HCT116 (cell line): ENCODE measurements at regions not wholly inside any gene's neighbourhood (a gene's known extent, or its start where the extent isn't known, plus 50 kb on each side); places are given as distances from the start of the nearest gene placed in this dataset.

Experiments
- ATAC-seq: fragments of 200-7000 bp; cut with Tn5 transposase; 2 replicates; pipeline ENCODE4 v1.9.1; 2020; ENCODE audit warnings: mild to moderate bottlenecking, moderate library complexity
- BruUV-seq: library from RNA; stranded (reverse); fragments of 400-500 nt; replicated peaks from 2 replicates; lab custom pipeline; 2021; lab: Mats Ljungman, UMichigan
- CTCF ChIA-PET: fragments of 300-600 bp; sonication (Branson Sonifier 250); formaldehyde crosslinking; loops from one replicate; lab custom pipeline; 2021; ENCODE audit warnings: antibody characterized with exemption; lab: Charles Lee
- POLR2A ChIA-PET: fragments of 300-600, 350-600 bp; sonication (Branson Sonifier 250); formaldehyde crosslinking; loops from one replicate; lab custom pipeline; 2021; ENCODE audit warnings: antibody characterized with exemption; lab: Charles Lee
- RAD21 ChIA-PET, 2 experiments: fragments of 300-600 bp; sonication (Branson Sonifier 250); formaldehyde crosslinking; loops; one replicate each; lab custom pipeline; 2023; ENCODE audit warnings: low total read pairs in 2 of 2; ENCODE audit not compliant: uncharacterized antibody in 2 of 2, unreplicated experiment in 2 of 2, low non-redundant PET in 1 of 2; lab: Charles Lee
- DNase-seq: peaks from one replicate; pipeline ENCODE4 v3.0.0-alpha.2; 2010; ENCODE audit warnings: low read depth, low spot score
- H2AFZ ChIP-seq: fragments of 200-600 bp; shearing (Covaris generic), sonication (generic); 2 replicates; pipeline ENCODE4 v1.6.1; 2017; ENCODE audit warnings: low read depth, mixed run types, mixed read lengths, antibody characterized with exemption, low read length; ENCODE audit not compliant: poor library complexity, severe bottlenecking
- H3K27ac ChIP-seq: 2 replicates; pipeline ENCODE4 v1.5.1; 2012; ENCODE audit warnings: low read depth, low read length
- H3K27me3 ChIP-seq: fragments of 200-600 bp; sonication (generic); 2 replicates; pipeline ENCODE4 v1.6.1; 2016; ENCODE audit warnings: mixed run types, low read length, mixed read lengths; ENCODE audit not compliant: insufficient read depth
- H3K36me3 ChIP-seq, 2 experiments: fragments of 200-500 bp in 1 of 2; fragments of 200-600 bp in 1 of 2; sonication (Bioruptor generic) in 1 of 2; sonication (generic) in 1 of 2; 2 replicates each; pipeline versions ENCODE4 v1.5.1 to v1.6.1; 2014 to 2016; ENCODE audit warnings: low read length in 2 of 2, inconsistent platforms in 1 of 2, mixed read lengths in 1 of 2, mixed run types in 1 of 2; ENCODE audit not compliant: insufficient read depth in 2 of 2, control insufficient read depth in 1 of 2
- H3K4me1 ChIP-seq, 2 experiments: fragments of 200-600 bp in 1 of 2; sonication (generic) in 1 of 2; 2 replicates each; pipeline versions ENCODE4 v1.5.1 to v1.6.1; 2012 to 2017; ENCODE audit warnings: low read length in 2 of 2, inconsistent platforms in 1 of 2, mild to moderate bottlenecking in 1 of 2, mixed read lengths in 1 of 2, mixed run types in 1 of 2, moderate library complexity in 1 of 2; ENCODE audit not compliant: insufficient read depth in 2 of 2, control insufficient read depth in 1 of 2
- H3K4me2 ChIP-seq: fragments of 200-600 bp; sonication (generic); 2 replicates; pipeline ENCODE4 v1.6.1; 2017; ENCODE audit warnings: mixed run types, low read length, mixed read lengths
- H3K4me3 ChIP-seq, 2 experiments: fragments of 200-600 bp in 1 of 2; sonication (generic) in 1 of 2; replicated peaks in 1 of 2; 2 replicates each; pipeline ENCODE4 v1.5.1; 2011 to 2016; ENCODE audit warnings: low read length in 2 of 2, control low read depth in 1 of 2, low read depth in 1 of 2, mild to moderate bottlenecking in 1 of 2, mixed read lengths in 1 of 2, mixed run types in 1 of 2
- H3K79me2 ChIP-seq: fragments of 200-600 bp; sonication (generic); 2 replicates; pipeline ENCODE4 v1.6.1; 2017; ENCODE audit warnings: mild to moderate bottlenecking, mixed run types, low read length, moderate library complexity, mixed read lengths; ENCODE audit not compliant: insufficient read depth
- H3K9ac ChIP-seq: fragments of 200-600 bp; sonication (generic); 2 replicates; pipeline ENCODE4 v1.6.1; 2016; ENCODE audit warnings: low read length, mixed read lengths
- H3K9me2 ChIP-seq: fragments of 200-600 bp; sonication (generic), shearing (Covaris generic); 2 replicates; pipeline ENCODE4 v1.6.1; 2017; ENCODE audit warnings: mixed run types, mild to moderate bottlenecking, moderate library complexity; ENCODE audit not compliant: insufficient read depth
- H3K9me3 ChIP-seq, 2 experiments: fragments of 200-500 bp in 1 of 2; fragments of 200-600 bp in 1 of 2; sonication (Bioruptor generic) in 1 of 2; sonication (generic) in 1 of 2; 2 replicates each; pipeline ENCODE4 v1.6.1; 2014 to 2017; ENCODE audit warnings: low read length in 2 of 2, mixed read lengths in 2 of 2, inconsistent platforms in 1 of 2, low read depth in 1 of 2, mild to moderate bottlenecking in 1 of 2, mixed run types in 1 of 2, moderate library complexity in 1 of 2; ENCODE audit not compliant: control insufficient read depth in 1 of 2, insufficient read depth in 1 of 2
- H4K20me1 ChIP-seq: fragments of 200-600 bp; sonication (generic), shearing (Covaris generic); 2 replicates; pipeline ENCODE4 v1.6.1; 2017; ENCODE audit warnings: mixed run types, mild to moderate bottlenecking, moderate library complexity; ENCODE audit not compliant: insufficient read depth
- ATF3 ChIP-seq: IDR thresholded peaks from 2 replicates; pipeline ENCODE4 v1.6.1; 2012
- CEBPB ChIP-seq: IDR thresholded peaks from 2 replicates; pipeline ENCODE4 v1.6.1; 2012; ENCODE audit warnings: low read depth
- CTCF ChIP-seq, 3 experiments: fragments of 200-600 bp in 1 of 3; sonication (generic) in 1 of 3; IDR thresholded peaks in 2 of 3; conservative IDR thresholded peaks in 1 of 3; 2 replicates each; pipeline ENCODE4 v1.5.1; 2012 to 2017; ENCODE audit warnings: low read depth in 2 of 3, low read length in 2 of 3, antibody characterized with exemption in 1 of 3, borderline replicate concordance in 1 of 3, control low read depth in 1 of 3, mild to moderate bottlenecking in 1 of 3, mixed read lengths in 1 of 3, mixed run types in 1 of 3, moderate library complexity in 1 of 3; ENCODE audit not compliant: insufficient read depth in 1 of 3
- ELF1 ChIP-seq: IDR thresholded peaks from 2 replicates; pipeline ENCODE4 v1.6.1; 2012; ENCODE audit warnings: low read depth, borderline replicate concordance
- EZH2 ChIP-seq: fragments of 200-600 bp; sonication (generic); IDR thresholded peaks from 2 replicates; pipeline ENCODE4 v1.6.1; 2017; ENCODE audit warnings: antibody characterized with exemption, mixed run types
- JUND ChIP-seq: IDR thresholded peaks from 2 replicates; pipeline ENCODE4 v1.6.1; 2012
- MAX ChIP-seq: IDR thresholded peaks from 2 replicates; pipeline ENCODE4 v1.6.1; 2012
- POLR2A ChIP-seq: IDR thresholded peaks from 2 replicates; pipeline ENCODE4 v1.7.0; 2011; ENCODE audit warnings: borderline replicate concordance; ENCODE audit not compliant: insufficient read depth, insufficient read length; ENCODE audit errors: extremely low read depth
- POLR2AphosphoS5 ChIP-seq: IDR thresholded peaks from 2 replicates; pipeline ENCODE4 v1.6.1; 2011; ENCODE audit warnings: mild to moderate bottlenecking, low read depth, low read length, moderate library complexity
- REST ChIP-seq: IDR thresholded peaks from 2 replicates; pipeline ENCODE4 v1.6.1; 2012; ENCODE audit warnings: low read depth
- SIN3A ChIP-seq: IDR thresholded peaks from 2 replicates; pipeline ENCODE4 v1.6.1; 2012; ENCODE audit warnings: low read depth
- SP1 ChIP-seq: IDR thresholded peaks from 2 replicates; pipeline ENCODE4 v1.6.1; 2012; ENCODE audit warnings: low read depth
- SRF ChIP-seq: IDR thresholded peaks from 2 replicates; pipeline ENCODE4 v1.6.1; 2012; ENCODE audit warnings: low read depth
- TCF7L2 ChIP-seq: IDR thresholded peaks from 2 replicates; pipeline ENCODE4 v1.7.0; 2011; ENCODE audit warnings: borderline replicate concordance, inconsistent platforms; ENCODE audit not compliant: insufficient read depth, insufficient read length; ENCODE audit errors: extremely low read depth
- YY1 ChIP-seq: IDR thresholded peaks from 2 replicates; pipeline ENCODE4 v1.6.1; 2011; ENCODE audit warnings: low read length, low read depth, moderate library complexity, mild to moderate bottlenecking; ENCODE audit not compliant: insufficient replicate concordance; ENCODE audit errors: extremely low read depth
- ZFX ChIP-seq: fragments of 450-650 bp; IDR thresholded peaks from 2 replicates; pipeline ENCODE4 v1.6.1; 2017
- intact Hi-C: fragments of 100-400 bp; cut with micrococcal nuclease; formaldehyde crosslinking; loops from 2 replicates; pipeline ENCODE4 v1.10.0; 2022

GRCh38 chr4:126715067-126715466 lies 917.7 kb upstream of the INTU start:
- Histone ChIP-seq H3K4me3 (no peak overlapping the region), H3K27me3 (no peaks in the 10 kb centered on the region), H3K79me2 (no peaks in the 10 kb centered on the region), H3K9ac (no peak overlapping the region), H3K4me1 (no peaks in the 10 kb centered on the region), H3K4me2 (no peak overlapping the region)
- ATAC-seq (no peak), DNase-seq (no peak)
- ChIA-PET RAD21 (no interaction called here), POLR2A (no interaction called here)
- TF ChIP-seq MAX (no peak), ZFX (no peak)
- TF ChIP-seq, all 23 proteins: peak for 0
- no peak overlapping the region for H2AFZ ChIP-seq
- no peaks in the 10 kb centered on the region for H3K36me3 ChIP-seq
- intact Hi-C loops = no loop called here
- no peaks in the 10 kb centered on the region for H3K9me3 ChIP-seq
- no peaks in the 10 kb centered on the region for H4K20me1 ChIP-seq
- BruUV-seq = no TSS peak
- no peaks in the 10 kb centered on the region for H3K9me2 ChIP-seq
- H3K27ac ChIP-seq = no peak overlapping the region
- CTCF ChIA-PET = no interaction called here

GRCh38 chr4:126715681-126716080 lies 917.1 kb upstream of the INTU start:
- Histone ChIP-seq H3K9me3 (no peaks in the 10 kb centered on the region), H3K4me1 (no peaks in the 10 kb centered on the region), H3K27me3 (no peaks in the 10 kb centered on the region), H3K9me2 (no peaks in the 10 kb centered on the region), H3K4me2 (no peak overlapping the region), H3K36me3 (no peaks in the 10 kb centered on the region), H3K79me2 (no peaks in the 10 kb centered on the region), H4K20me1 (no peaks in the 10 kb centered on the region), H3K9ac (no peak overlapping the region), H3K27ac (no peak overlapping the region), H2AFZ (no peak overlapping the region), H3K4me3 (no peak overlapping the region)
- DNase-seq = no peak
- ChIA-PET POLR2A (no interaction called here), RAD21 (no interaction called here), CTCF (no interaction called here)
- no TSS peak for BruUV-seq
- intact Hi-C loops = no loop called here
- no peak for ATAC-seq
- no peak for TF ChIP-seq SRF
- TF ChIP-seq EZH2 = no peak
- no peak for TF ChIP-seq SIN3A
- TF ChIP-seq JUND = no peak
- TF ChIP-seq POLR2AphosphoS5 = no peak
- no peak for TF ChIP-seq ATF3
- no peak for TF ChIP-seq POLR2A
- no peak for TF ChIP-seq CTCF (IDR thresholded peaks at IDR 0.05 in 2 of 3, conservative IDR thresholded peaks at IDR 0.05 in 1 of 3; ENCODE audit: borderline replicate concordance in 1 of 3, insufficient read depth in 1 of 3, low read depth in 2 of 3, low read length in 2 of 3)
- TF ChIP-seq CEBPB = no peak
- no peak for TF ChIP-seq ZFX
- no peak for TF ChIP-seq SP1
- no peak for TF ChIP-seq YY1
- TF ChIP-seq ELF1 = no peak
- no peak for TF ChIP-seq TCF7L2
- TF ChIP-seq REST = no peak
